ENCODE measurements at regions not wholly inside any gene's neighbourhood (a gene's known extent, or its start where the extent isn't known, plus 50 kb on each side); places are given as distances from the start of the nearest gene placed in this dataset.

DNA sequence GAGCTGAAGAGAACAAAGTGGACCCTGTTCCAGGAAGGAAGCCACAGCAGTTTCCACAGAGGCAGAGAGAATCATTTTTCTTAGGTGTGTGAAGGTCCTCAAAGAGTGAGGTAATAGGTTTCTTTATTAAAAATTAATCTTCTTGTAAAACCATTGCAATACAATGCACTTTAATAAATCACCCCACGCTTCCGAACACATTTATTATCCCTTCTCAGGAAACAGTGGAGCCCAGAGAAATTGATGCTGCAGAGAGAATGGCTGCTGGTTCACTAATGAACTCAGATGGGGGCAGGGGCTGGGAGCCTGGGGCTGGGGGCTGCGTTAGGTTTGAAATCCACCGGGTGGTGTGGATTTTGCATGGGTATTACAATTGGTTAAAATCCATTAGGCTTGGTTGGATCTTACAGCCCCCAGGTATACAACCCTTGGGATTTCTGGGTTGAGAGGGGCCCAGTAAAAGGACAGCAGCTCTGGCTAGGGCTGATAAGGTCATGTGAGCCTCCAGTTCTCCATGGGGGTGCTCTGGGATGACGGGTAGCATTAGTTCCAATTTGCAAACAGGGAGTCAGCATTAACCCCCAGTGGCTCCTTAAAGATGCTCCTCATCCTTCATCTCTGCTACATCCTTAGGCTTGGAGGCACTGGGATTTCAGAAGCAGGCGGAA, 718.1 kb upstream of the EEF2KMT start:
- DNase-seq (ENCODE audit: low read depth) = no peak
- TF ChIP-seq, protein P1, sequence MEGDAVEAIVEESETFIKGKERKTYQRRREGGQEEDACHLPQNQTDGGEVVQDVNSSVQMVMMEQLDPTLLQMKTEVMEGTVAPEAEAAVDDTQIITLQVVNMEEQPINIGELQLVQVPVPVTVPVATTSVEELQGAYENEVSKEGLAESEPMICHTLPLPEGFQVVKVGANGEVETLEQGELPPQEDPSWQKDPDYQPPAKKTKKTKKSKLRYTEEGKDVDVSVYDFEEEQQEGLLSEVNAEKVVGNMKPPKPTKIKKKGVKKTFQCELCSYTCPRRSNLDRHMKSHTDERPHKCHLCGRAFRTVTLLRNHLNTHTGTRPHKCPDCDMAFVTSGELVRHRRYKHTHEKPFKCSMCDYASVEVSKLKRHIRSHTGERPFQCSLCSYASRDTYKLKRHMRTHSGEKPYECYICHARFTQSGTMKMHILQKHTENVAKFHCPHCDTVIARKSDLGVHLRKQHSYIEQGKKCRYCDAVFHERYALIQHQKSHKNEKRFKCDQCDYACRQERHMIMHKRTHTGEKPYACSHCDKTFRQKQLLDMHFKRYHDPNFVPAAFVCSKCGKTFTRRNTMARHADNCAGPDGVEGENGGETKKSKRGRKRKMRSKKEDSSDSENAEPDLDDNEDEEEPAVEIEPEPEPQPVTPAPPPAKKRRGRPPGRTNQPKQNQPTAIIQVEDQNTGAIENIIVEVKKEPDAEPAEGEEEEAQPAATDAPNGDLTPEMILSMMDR (IDR thresholded peaks at IDR 0.05; ENCODE audit: insufficient read depth, low read depth, low read length) = no peak
- no peak overlapping the region for H3K4me3 ChIP-seq (ENCODE audit: low read depth, low read length)

DNA sequence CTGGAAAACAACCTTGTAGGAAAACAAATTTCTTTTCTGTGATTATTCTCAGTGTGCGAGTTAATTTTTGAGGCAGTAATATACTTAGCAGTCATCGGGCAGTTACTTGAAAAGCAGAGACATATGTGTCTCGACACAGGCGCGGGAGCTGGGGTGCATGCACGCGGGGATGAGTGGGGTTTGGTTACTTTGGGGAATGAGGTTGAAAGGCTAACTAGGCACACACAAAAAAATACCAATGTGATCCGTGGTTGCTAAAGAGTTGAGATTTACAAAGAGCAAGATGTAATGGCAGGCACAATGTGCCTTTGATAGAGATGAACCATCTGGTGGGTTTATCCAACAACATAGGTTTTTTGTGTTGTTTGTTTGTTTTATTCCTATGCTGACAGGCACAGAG, 703.8 kb upstream of the EEF2KMT start:
- H3K4me3 ChIP-seq (ENCODE audit: low read depth, low read length) = no peak overlapping the region
- DNase-seq (ENCODE audit: low read depth) = no peak
- TF ChIP-seq, protein P1 (IDR thresholded peaks at IDR 0.05; ENCODE audit: insufficient read depth, low read depth, low read length) = no peak

DNA sequence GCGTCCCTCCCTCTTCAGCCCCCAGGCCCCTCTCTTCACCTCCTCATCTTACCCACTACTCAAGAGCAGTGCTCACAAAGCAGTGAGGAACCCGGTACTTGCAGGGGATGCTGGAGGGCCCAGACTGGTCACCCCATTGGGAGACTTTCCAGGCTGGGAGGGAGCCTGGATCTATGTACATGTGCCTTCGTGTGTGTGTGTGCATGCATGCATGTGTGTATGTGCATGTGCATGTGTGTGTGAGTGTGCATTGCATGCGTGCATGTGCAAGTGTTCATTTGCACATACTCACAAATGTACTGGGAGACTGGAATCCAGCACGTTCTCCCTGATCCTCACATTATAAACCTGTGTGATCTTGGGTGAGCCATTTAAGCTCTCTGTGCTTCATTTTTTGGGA, 696.0 kb upstream of the EEF2KMT start:
- no peak overlapping the region for H3K4me3 ChIP-seq (ENCODE audit: low read depth, low read length)
- DNase-seq (ENCODE audit: low read depth) = no peak
- TF ChIP-seq, protein P1 (IDR thresholded peaks at IDR 0.05; ENCODE audit: insufficient read depth, low read depth, low read length) = no peak

DNA sequence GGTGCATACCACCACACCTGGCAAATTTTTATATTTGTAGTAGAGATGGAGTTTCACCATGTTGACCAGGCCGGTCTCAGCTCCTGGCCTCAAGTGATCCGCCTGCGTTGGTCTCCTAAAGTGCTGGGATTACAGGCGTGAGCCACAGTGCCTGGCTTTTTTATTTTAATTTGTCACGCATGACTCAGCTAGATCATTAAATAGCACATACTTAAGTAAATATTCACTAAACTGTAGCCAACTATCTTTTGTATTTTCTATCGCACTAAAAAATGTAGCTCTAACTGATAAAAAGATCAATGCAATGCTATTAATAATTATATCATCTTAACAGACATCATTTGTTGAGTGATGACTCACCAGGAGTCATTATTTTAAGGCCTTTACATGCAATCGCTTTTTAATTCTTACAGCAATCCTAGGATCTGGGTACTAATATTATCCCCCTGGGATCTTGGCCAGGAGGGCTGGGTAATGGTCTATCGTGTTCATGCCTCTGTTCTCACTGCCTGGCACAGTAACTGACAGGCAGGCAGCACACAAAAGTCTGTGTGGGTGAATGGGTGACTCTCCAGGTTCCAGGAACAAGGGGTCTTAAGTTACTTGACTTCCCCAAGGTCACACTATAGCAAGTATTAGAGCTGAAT, 693.5 kb upstream of the EEF2KMT start:
- TF ChIP-seq, protein P1 (IDR thresholded peaks at IDR 0.05; ENCODE audit: insufficient read depth, low read depth, low read length) = no peak
- DNase-seq (ENCODE audit: low read depth) = no peak
- H3K4me3 ChIP-seq (ENCODE audit: low read depth, low read length) = no peak overlapping the region

DNA sequence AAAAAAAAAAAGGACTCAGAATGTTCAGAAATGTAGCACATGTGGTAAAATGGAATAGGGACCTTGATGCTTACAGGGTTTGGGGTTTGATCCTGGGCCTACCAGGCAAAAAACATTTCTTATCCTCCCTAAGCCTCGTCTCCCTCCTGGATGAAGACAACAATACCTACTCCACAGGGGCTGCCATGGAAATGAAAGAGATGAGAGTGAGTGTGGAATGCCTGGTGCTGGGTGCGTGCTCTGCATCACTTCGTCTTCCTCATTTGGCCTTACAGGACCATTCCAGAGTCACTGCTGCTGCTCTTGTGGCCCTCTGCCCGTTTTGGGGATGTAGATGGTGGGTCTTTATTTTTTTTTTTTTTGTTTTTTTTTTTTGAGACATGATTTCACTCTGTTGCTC, 692.9 kb upstream of the EEF2KMT start:
- no peak for DNase-seq (ENCODE audit: low read depth)
- no peak overlapping the region for H3K4me3 ChIP-seq (ENCODE audit: low read depth, low read length)
- TF ChIP-seq, protein P1 (IDR thresholded peaks at IDR 0.05; ENCODE audit: insufficient read depth, low read depth, low read length) = no peak

DNA sequence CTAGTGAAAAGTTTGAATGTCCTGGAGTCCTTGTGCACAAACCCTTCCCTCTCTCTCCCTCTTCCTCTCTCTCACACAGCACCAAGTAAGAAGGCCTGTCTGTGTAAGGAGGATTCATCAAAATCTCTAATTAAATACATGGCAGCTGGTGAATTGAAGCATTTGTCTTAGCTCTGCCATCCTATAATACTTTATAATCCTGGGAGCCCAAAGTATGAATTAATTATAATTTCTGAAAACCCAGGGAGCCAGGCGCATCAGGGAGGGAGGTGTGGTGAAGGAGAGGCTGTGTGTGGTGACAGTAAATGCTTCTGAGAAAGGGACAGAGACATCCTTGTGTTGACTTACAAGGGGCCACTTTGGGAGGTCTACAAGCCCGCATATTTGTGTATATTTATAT, 691.4 kb upstream of the EEF2KMT start:
- no peak overlapping the region for H3K4me3 ChIP-seq (ENCODE audit: low read depth, low read length)
- TF ChIP-seq, protein P1 (IDR thresholded peaks at IDR 0.05; ENCODE audit: insufficient read depth, low read depth, low read length) = no peak
- DNase-seq (ENCODE audit: low read depth) = no peak

All from fibroblast of villous mesenchyme (primary cell).